H9 (cell line): ENCODE measurements at regions not wholly inside any gene's neighbourhood (a gene's known extent, or its start where the extent isn't known, plus 50 kb on each side); places are given as distances from the start of the nearest gene placed in this dataset.

Experiments used
- DNase-seq: peaks from one replicate; pipeline ENCODE4 v3.0.0-alpha.2; 2017
- H2AFZ ChIP-seq: one replicate; pipeline ENCODE4 v1.6.1; 2013; ENCODE audit warnings: mild to moderate bottlenecking, low read length, control low read depth, moderate library complexity
- H2AK5ac ChIP-seq: 2 replicates; pipeline ENCODE4 v1.6.1; 2013; ENCODE audit warnings: low read length, control low read depth, mixed read lengths; ENCODE audit not compliant: insufficient read length
- H2BK120ac ChIP-seq: one replicate; pipeline ENCODE4 v1.6.1; 2013; ENCODE audit warnings: low read depth, mild to moderate bottlenecking, low read length, control low read depth, inconsistent platforms; ENCODE audit not compliant: poor library complexity, severe bottlenecking
- H2BK12ac ChIP-seq: 2 replicates; pipeline ENCODE4 v1.6.1; 2013; ENCODE audit warnings: low read length, control low read depth, mixed read lengths, low read depth; ENCODE audit not compliant: insufficient read length
- H2BK15ac ChIP-seq: 2 replicates; pipeline ENCODE4 v1.6.1; 2013; ENCODE audit warnings: low read depth, low read length, control low read depth
- H2BK20ac ChIP-seq: one replicate; pipeline ENCODE4 v1.6.1; 2013; ENCODE audit warnings: low read depth, mild to moderate bottlenecking, low read length, control low read depth, inconsistent platforms; ENCODE audit not compliant: poor library complexity, severe bottlenecking
- H2BK5ac ChIP-seq: 2 replicates; pipeline ENCODE4 v1.6.1; 2013; ENCODE audit warnings: low read length, control low read depth, mixed read lengths; ENCODE audit not compliant: insufficient read length
- H3K14ac ChIP-seq: 2 replicates; pipeline ENCODE4 v1.6.1; 2013; ENCODE audit warnings: low read length, control low read depth; ENCODE audit not compliant: insufficient read depth
- H3K18ac ChIP-seq: 2 replicates; pipeline ENCODE4 v1.6.1; 2013; ENCODE audit warnings: low read depth, mild to moderate bottlenecking, mixed read lengths, low read length, control low read depth; ENCODE audit not compliant: insufficient read length
- H3K23ac ChIP-seq: 2 replicates; pipeline ENCODE4 v1.6.1; 2013; ENCODE audit warnings: low read length, control low read depth, mixed read lengths, low read depth; ENCODE audit not compliant: insufficient read length
- H3K23me2 ChIP-seq: 2 replicates; pipeline ENCODE4 v1.6.1; 2013; ENCODE audit warnings: low read depth, mild to moderate bottlenecking, mixed read lengths, low read length, control low read depth; ENCODE audit not compliant: insufficient read length, poor library complexity, severe bottlenecking
- H3K27ac ChIP-seq: 2 replicates; pipeline ENCODE4 v1.5.1; 2013; ENCODE audit warnings: low read length, control low read depth, mixed read lengths, low read depth; ENCODE audit not compliant: insufficient read length
- H3K27me3 ChIP-seq: 2 replicates; pipeline ENCODE4 v1.6.1; 2013; ENCODE audit warnings: low read length, control low read depth, inconsistent platforms; ENCODE audit not compliant: insufficient read depth
- H3K4ac ChIP-seq: 2 replicates; pipeline ENCODE4 v1.6.1; 2013; ENCODE audit warnings: low read depth, mild to moderate bottlenecking, control low read depth, inconsistent platforms, low read length, moderate library complexity
- H3K4me1 ChIP-seq: 2 replicates; pipeline ENCODE4 v1.6.1; 2013; ENCODE audit warnings: low read length, control low read depth, inconsistent platforms; ENCODE audit not compliant: insufficient read depth
- H3K4me2 ChIP-seq: 2 replicates; pipeline ENCODE4 v1.6.1; 2013; ENCODE audit warnings: low read length, control low read depth, mixed read lengths; ENCODE audit not compliant: insufficient read length, insufficient read depth
- H3K56ac ChIP-seq: 2 replicates; pipeline ENCODE4 v1.6.1; 2013; ENCODE audit warnings: low read depth, mild to moderate bottlenecking, mixed read lengths, low read length, control low read depth; ENCODE audit not compliant: insufficient read length
- H3K79me1 ChIP-seq: 2 replicates; pipeline ENCODE4 v1.6.1; 2013; ENCODE audit warnings: low read depth, mild to moderate bottlenecking, moderate library complexity, low read length, control low read depth, inconsistent platforms; ENCODE audit not compliant: insufficient read depth, poor library complexity, severe bottlenecking
- H3K79me2 ChIP-seq: 2 replicates; pipeline ENCODE4 v1.6.1; 2013; ENCODE audit warnings: low read length, control low read depth, inconsistent platforms; ENCODE audit not compliant: insufficient read depth
- H3K9ac ChIP-seq: 2 replicates; pipeline ENCODE4 v1.6.1; 2013; ENCODE audit warnings: low read length, control low read depth, mixed read lengths; ENCODE audit not compliant: insufficient read length; ENCODE audit errors: extremely low read depth
- H3K9me3 ChIP-seq: one replicate; pipeline ENCODE4 v1.6.1; 2013; ENCODE audit warnings: low read depth, low read length, inconsistent platforms; ENCODE audit not compliant: control insufficient read depth
- H3T11ph ChIP-seq: one replicate; pipeline ENCODE4 v1.6.1; 2013; ENCODE audit warnings: mild to moderate bottlenecking, low read length, control low read depth, inconsistent platforms
- H4K20me1 ChIP-seq: one replicate; pipeline ENCODE4 v1.6.1; 2013; ENCODE audit not compliant: control insufficient read depth, insufficient read length, insufficient read depth
- H4K5ac ChIP-seq: 2 replicates; pipeline ENCODE4 v1.6.1; 2013; ENCODE audit warnings: low read depth, mild to moderate bottlenecking, mixed read lengths, low read length, control low read depth; ENCODE audit not compliant: insufficient read length
- H4K8ac ChIP-seq: replicated peaks from 2 replicates; pipeline ENCODE4 v1.6.1; 2013; ENCODE audit warnings: low read length, control low read depth, mixed read lengths, low read depth; ENCODE audit not compliant: insufficient read length
- H4K91ac ChIP-seq: 2 replicates; pipeline ENCODE4 v1.6.1; 2013; ENCODE audit warnings: low read depth, mild to moderate bottlenecking, moderate library complexity, mixed read lengths, low read length, control low read depth; ENCODE audit not compliant: insufficient read length
- H3K27ac Mint-ChIP-seq, 3 experiments: 2 replicates in 2 of 3; 3 replicates in 1 of 3; pipeline ENCODE4 v1.8.0; 2020 to 2021; ENCODE audit warnings: mixed read lengths in 3 of 3, mild to moderate bottlenecking in 1 of 3, moderate library complexity in 1 of 3
- H3K27me3 Mint-ChIP-seq: 2 replicates; pipeline ENCODE4 v1.8.0; 2021; ENCODE audit warnings: low read depth, mild to moderate bottlenecking, moderate library complexity, mixed read lengths
- H3K36me3 Mint-ChIP-seq, 3 experiments: 2 replicates in 2 of 3; 3 replicates in 1 of 3; pipeline ENCODE4 v1.8.0; 2020 to 2021; ENCODE audit warnings: low read depth in 3 of 3, mixed read lengths in 3 of 3; ENCODE audit not compliant: insufficient read depth in 1 of 3
- H3K4me1 Mint-ChIP-seq, 2 experiments: 2 replicates each; pipeline ENCODE4 v1.8.0; 2020; ENCODE audit warnings: mixed read lengths in 2 of 2
- H3K4me3 Mint-ChIP-seq, 2 experiments: 2 replicates in 1 of 2; 3 replicates in 1 of 2; pipeline ENCODE4 v1.8.0; 2020 to 2021; ENCODE audit warnings: mild to moderate bottlenecking in 2 of 2, mixed read lengths in 2 of 2, moderate library complexity in 1 of 2
- H3K9me3 Mint-ChIP-seq, 2 experiments: 2 replicates in 1 of 2; 3 replicates in 1 of 2; pipeline ENCODE4 v1.8.0; 2020; ENCODE audit warnings: mild to moderate bottlenecking in 2 of 2, mixed read lengths in 2 of 2, moderate library complexity in 1 of 2
- CTCF ChIP-seq: fragments of 200-600 bp; sonication (generic); conservative IDR thresholded peaks from 3 replicates; pipeline ENCODE4 v1.8.0; 2021; ENCODE audit warnings: antibody characterized with exemption, mild to moderate bottlenecking
- WGBS: extraction: QIAGEN DNeasy Blood & Tissue Kit; methylation state at CpG from one replicate; pipeline ENCODE4 v1.1.7; 2013; ENCODE audit warnings: missing lambda C conversion rate, low lambda C conversion rate, mixed read lengths; ENCODE audit not compliant: insufficient read length; ENCODE audit errors: extremely low coverage; 5-methylcytosine and 5-hydroxymethylcytosine counted together

DNA sequence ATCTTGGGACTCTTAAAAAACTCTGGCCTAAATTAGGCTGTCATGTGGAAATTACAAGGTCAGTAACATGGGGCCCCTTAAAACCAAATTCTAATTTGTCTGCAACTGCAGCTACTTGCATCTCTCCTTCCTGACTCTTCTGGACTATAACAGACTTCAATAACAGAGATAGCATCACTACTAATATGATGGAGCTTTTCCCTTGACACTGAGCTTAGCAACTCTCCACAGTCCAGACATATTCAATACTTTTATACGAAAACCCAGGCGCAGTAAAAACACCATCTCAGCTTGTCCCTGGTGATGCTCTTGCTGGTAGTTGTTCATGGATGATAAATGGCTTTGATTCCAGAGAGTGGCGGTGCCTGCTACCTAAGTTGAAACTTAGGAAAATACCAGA lies 850.4 kb downstream of the STIM2 start:
- no peaks in the 10 kb centered on the region for H3K9me3 Mint-ChIP-seq
- no peak overlapping the region for H4K91ac ChIP-seq
- H3K27me3 Mint-ChIP-seq: no peaks in the 10 kb centered on the region
- no peak overlapping the region for H2BK12ac ChIP-seq
- H3K56ac ChIP-seq: no peak overlapping the region
- TF ChIP-seq CTCF: no peak
- no peak for DNase-seq
- H3K9ac ChIP-seq: no peak overlapping the region
- H3K36me3 Mint-ChIP-seq: no peaks in the 10 kb centered on the region
- no CpG with 5 or more reads among the region's 3 CpGs for WGBS
- no peaks in the 10 kb centered on the region for H3K4me1 ChIP-seq
- no peak overlapping the region for H3K23ac ChIP-seq
- H3K4me2 ChIP-seq: no peak overlapping the region
- H2AK5ac ChIP-seq: no peak overlapping the region
- no peak overlapping the region for H4K5ac ChIP-seq
- H4K8ac ChIP-seq: no peak overlapping the region
- H3K14ac ChIP-seq: no peak overlapping the region
- no peaks in the 10 kb centered on the region for H3K79me2 ChIP-seq
- no peak overlapping the region for H3T11ph ChIP-seq
- no peak overlapping the region for H3K18ac ChIP-seq
- H3K9me3 ChIP-seq: no peaks in the 10 kb centered on the region
- H3K27ac Mint-ChIP-seq: no peak overlapping the region
- no peak overlapping the region for H2BK120ac ChIP-seq
- H2BK20ac ChIP-seq: no peak overlapping the region
- H3K23me2 ChIP-seq: no peaks in the 10 kb centered on the region
- H3K27me3 ChIP-seq: no peaks in the 10 kb centered on the region
- no peak overlapping the region for H2AFZ ChIP-seq
- H3K27ac ChIP-seq: no peak overlapping the region
- no peak overlapping the region for H3K4ac ChIP-seq
- H2BK15ac ChIP-seq: no peak overlapping the region
- no peak overlapping the region for H3K4me3 Mint-ChIP-seq
- no peaks in the 10 kb centered on the region for H3K79me1 ChIP-seq
- no peaks in the 10 kb centered on the region for H3K4me1 Mint-ChIP-seq
- H2BK5ac ChIP-seq: no peak overlapping the region
- no peaks in the 10 kb centered on the region for H4K20me1 ChIP-seq
